ENCODE measurements at regions not wholly inside any gene's neighbourhood (a gene's known extent, or its start where the extent isn't known, plus 50 kb on each side); places are given as distances from the start of the nearest gene placed in this dataset.

DNA sequence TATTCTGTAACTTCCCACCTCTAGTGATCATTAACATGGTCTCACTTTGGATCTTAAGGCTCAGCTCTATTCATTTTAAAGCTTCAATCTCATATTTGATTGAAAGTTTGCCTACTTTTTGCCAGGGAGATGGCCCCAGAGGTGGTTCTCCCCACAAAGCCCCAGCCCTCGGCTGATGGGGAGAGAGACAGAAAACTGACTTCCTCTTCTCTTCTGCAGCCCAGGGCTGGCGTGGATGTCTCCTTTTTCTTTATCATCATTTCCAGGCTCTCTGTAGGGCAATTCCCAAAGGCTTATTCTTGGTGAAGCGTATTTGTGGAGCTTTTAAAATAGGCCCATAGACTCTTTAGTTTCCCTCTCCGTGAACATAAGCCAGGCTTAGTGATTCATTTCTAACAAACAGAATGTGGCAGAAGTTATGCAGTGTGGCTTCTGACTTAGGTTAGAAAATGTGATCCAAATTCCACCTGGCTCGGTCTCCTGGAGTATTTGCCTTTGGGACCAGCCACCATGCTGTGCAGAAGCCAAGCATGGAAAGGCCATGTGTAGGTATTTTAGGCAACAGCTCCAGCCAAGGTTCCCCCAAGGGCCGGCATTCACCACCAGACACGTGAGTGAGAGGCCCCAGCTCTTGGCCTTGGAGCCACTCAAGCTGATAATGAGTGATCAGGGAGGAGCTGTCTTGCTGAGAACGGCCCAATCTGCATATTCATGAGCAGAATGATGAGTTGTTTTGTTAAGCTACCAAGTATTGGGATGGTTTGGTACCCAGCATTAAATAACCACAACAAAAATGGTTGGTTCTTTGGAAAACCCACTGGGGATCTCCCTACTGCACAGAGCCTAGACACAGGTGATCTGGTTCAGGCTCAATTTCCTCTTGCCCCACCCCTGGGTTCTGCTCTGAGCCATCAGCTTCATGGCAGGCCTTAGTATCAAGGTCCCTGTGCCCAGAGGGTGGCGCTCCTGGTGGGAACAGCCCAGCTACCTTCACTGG, 353.2 kb upstream of the PROK2 start:
- no peak for DNase-seq (ENCODE audit: low read depth)

- no peak for DNase-seq (ENCODE audit: low read depth)
Measured at GRCh38 chr3:72135636-72136035, 350.7 kb upstream of the PROK2 start.

GRCh38 chr3:72134989-72135451, 350.1 kb upstream of the PROK2 start:
- no peak for DNase-seq (ENCODE audit: low read depth)

DNA sequence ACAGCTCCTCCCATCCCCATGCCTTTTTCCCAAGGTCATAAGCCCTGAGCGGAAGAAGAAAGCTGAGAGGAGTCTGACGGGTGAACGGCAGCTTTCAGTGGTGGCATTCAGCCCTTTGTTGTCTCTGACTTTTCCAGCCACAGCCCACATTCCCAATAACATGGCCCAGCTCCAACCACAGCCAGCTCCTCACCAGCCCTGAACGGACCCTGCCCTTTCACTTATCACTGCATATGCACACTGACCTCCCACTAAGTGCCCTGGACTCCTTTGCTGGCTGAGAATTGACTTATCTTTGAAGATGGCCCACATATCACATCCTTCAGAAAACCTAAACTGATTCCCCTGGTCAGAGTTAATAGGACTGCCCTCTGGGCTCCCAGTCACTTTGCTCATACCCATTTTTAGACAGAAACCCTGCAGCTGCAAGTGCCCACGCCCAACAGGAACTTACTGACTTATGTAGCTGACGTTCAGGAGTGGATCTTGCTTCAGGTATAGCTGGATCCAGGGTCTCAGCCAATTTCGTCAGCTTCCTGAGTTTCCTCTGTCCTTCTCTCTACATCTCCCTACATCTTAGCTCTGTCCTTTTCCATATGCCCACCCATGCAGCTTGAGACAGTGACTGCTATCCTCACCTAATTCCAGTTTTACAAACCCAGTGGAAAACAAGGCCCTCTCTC, 348.5 kb upstream of the PROK2 start:
- no peak for DNase-seq (ENCODE audit: low read depth)

GRCh38 chr3:72131899-72132298, 347.0 kb upstream of the PROK2 start:
- no peak for DNase-seq (ENCODE audit: low read depth)

GRCh38 chr3:72130565-72130964, 345.6 kb upstream of the PROK2 start:
- no peak for DNase-seq (ENCODE audit: low read depth)

- no peak for DNase-seq (ENCODE audit: low read depth)
Measured at GRCh38 chr3:72129501-72130094, 344.6 kb upstream of the PROK2 start.

DNA sequence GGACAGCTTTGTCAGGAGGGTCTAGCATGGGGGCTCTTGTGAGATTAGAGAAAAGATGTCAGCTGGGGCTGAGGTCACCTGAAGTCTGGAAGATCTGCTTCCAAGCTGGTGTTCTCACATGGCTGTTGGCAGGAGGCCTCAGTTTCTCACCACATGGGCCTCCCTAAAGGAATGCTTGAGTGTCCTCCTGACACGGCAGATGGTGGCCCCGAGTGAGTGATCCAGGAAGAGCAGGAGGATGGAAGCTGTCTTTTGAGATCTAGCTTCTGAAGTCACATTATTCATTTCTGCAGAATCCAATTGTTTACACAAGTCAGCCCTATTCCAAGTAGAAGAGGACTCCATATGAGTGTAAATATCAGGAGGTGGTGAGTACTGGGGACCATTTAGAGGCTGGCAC, 344.0 kb upstream of the PROK2 start:
- no peak for DNase-seq (ENCODE audit: low read depth)

- DNase-seq (ENCODE audit: low read depth), result no peak
Measured at GRCh38 chr3:72127844-72128243, 342.9 kb upstream of the PROK2 start.

- no peak for DNase-seq (ENCODE audit: low read depth)
Measured at GRCh38 chr3:72127224-72127612, 342.3 kb upstream of the PROK2 start.

- no peak for DNase-seq (ENCODE audit: low read depth)
Measured at GRCh38 chr3:72126441-72127223, 341.7 kb upstream of the PROK2 start.

- peak; percentile 85 for DNase-seq (ENCODE audit: low read depth)
Measured at GRCh38 chr3:72123908-72124441, 339.0 kb upstream of the PROK2 start.

DNA sequence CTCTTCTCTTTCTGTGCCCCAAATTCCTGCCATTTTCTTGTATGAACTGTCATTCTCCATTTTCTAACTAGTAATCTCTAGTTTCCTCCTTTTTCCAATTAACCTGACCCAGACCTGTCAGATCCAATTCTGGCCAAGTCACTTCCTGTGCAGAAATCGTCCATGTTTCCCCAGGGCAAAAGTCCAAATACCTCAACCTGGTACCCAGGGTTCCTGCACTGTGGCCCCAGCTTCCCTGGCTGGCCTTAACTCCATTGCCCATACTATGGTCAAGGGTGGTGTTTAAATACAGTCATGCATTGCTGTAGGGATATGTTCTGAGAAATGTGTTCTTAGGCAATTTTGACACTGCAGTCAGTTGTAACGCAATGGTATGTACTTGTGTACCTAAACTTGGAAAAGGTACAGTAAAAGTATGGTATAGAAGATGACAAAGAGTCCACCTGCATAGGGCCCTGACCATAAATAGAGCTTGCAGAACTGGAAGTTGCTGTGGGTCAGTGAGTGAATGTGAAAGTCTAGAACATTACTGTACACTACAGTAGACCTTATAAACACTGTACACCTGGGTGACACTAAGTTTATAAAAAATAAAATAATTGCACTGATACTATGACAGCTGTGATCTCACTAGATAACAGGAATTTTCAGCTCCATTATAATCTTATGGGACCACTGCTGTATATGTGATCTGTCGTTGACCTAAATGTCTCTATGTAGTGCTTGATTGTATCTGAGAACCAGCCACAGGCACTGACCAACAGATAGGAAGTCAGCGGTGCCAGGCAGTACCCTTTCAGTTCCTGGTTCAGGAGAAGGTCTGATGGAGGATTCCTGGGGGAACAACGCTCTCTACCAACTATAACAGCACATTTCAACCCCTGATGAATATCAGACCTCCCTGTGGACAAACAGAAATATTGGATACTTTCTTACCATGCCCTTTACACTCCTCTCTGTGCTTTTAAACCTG, 336.1 kb upstream of the PROK2 start:
- no peak for DNase-seq (ENCODE audit: low read depth)

DNA sequence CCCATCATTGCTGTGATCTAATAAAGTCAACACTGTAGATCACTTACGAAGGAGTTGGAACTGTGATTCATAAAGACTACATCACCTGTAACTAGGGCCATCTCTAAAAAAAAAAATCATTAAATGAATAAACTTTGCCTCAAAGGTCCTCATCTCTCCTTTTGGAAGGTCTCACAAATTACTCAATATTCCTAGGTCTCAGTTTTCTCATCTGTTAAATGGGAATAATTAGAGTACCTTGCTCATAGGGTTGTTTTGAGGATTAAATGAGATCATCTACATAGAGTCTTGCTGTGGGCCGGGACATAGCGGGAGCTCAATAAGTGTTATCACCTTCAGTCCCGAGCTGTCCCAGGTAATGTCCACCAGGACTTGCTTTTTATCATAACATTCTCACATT, 335.1 kb upstream of the PROK2 start:
- no peak for DNase-seq (ENCODE audit: low read depth)

- DNase-seq (ENCODE audit: low read depth), result no peak
Measured at GRCh38 chr3:72118628-72119027, 333.7 kb upstream of the PROK2 start.

- no peak for DNase-seq (ENCODE audit: low read depth)
Measured at GRCh38 chr3:72116226-72116625, 331.3 kb upstream of the PROK2 start.

- DNase-seq (ENCODE audit: low read depth), result no peak
Measured at GRCh38 chr3:72115307-72115706, 330.4 kb upstream of the PROK2 start.

- no peak for DNase-seq (ENCODE audit: low read depth)
Measured at GRCh38 chr3:72114773-72115172, 329.8 kb upstream of the PROK2 start.

GRCh38 chr3:72113964-72114363, 329.0 kb upstream of the PROK2 start:
- no peak for DNase-seq (ENCODE audit: low read depth)

DNA sequence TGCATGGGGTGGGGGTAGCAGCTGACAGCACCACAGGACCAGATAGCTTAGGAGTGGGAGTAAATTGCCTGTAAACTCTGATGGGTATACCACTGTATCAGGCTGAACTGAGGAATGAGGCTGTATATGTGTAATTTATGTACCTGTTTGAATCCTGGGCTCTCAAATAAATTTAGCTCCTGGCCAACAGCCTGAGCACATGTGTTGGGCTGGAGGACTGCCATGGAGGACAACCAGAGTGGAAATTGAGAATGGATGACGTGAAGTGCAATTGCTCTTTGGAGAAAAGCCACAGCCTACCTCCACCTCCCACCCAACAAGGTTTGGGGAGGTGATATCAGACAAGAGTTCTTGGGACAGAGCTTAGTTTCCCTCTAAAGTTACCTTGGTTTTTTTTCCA, 328.6 kb upstream of the PROK2 start:
- DNase-seq (ENCODE audit: low read depth), result no peak

GRCh38 chr3:72112435-72112834, 327.5 kb upstream of the PROK2 start:
- no peak for DNase-seq (ENCODE audit: low read depth)
